Liver (tissue), 8 donors: ENCODE measurements at regions not wholly inside any gene's neighbourhood (a gene's known extent, or its start where the extent isn't known, plus 50 kb on each side); places are given as distances from the start of the nearest gene placed in this dataset.

Source experiments
- DNase-seq: peaks from one replicate; pipeline ENCODE4 v3.0.0-alpha.2; 2017; ENCODE audit warnings: low spot score
- H3K27ac ChIP-seq, 2 donors: one replicate each; pipeline ENCODE4 v1.7.0; 2013; ENCODE audit warnings: inconsistent platforms in 2 of 2, low read length in 2 of 2, control low read depth in 1 of 2, low read depth in 1 of 2, mild to moderate bottlenecking in 1 of 2
- H3K27me3 ChIP-seq, 4 donors: one replicate each; pipeline versions ENCODE4 v1.6.1 to v1.7.0; 2013; ENCODE audit warnings: low read length in 3 of 4, inconsistent platforms in 1 of 4, mild to moderate bottlenecking in 1 of 4, moderate library complexity in 1 of 4; ENCODE audit not compliant: control insufficient read depth in 4 of 4, insufficient read depth in 4 of 4
- H3K36me3 ChIP-seq, 4 donors: one replicate each; pipeline versions ENCODE4 v1.6.1 to v1.7.0; 2013; ENCODE audit warnings: low read length in 3 of 4, mild to moderate bottlenecking in 3 of 4, low read depth in 1 of 4, moderate library complexity in 1 of 4; ENCODE audit not compliant: control insufficient read depth in 4 of 4, insufficient read depth in 3 of 4
- H3K4me1 ChIP-seq, 4 donors: one replicate each; pipeline versions ENCODE4 v1.6.1 to v1.7.0; 2013; ENCODE audit warnings: low read length in 3 of 4, mild to moderate bottlenecking in 3 of 4, moderate library complexity in 1 of 4; ENCODE audit not compliant: control insufficient read depth in 4 of 4, insufficient read depth in 4 of 4
- H3K4me3 ChIP-seq, 3 donors: one replicate each; pipeline versions ENCODE4 v1.6.1 to v1.7.0; 2013; ENCODE audit warnings: low read length in 3 of 3, control low read depth in 1 of 3, low read depth in 1 of 3, mild to moderate bottlenecking in 1 of 3
- H3K9ac ChIP-seq, 2 donors: one replicate each; pipeline ENCODE4 v1.7.0; 2013; ENCODE audit warnings: low read length in 2 of 2, mild to moderate bottlenecking in 2 of 2, moderate library complexity in 2 of 2, control low read depth in 1 of 2, low read depth in 1 of 2
- H3K9me3 ChIP-seq, 4 donors: one replicate each; pipeline versions ENCODE4 v1.6.1 to v1.7.0; 2013; ENCODE audit warnings: low read length in 3 of 4; ENCODE audit not compliant: control insufficient read depth in 4 of 4
- ATF3 ChIP-seq: IDR thresholded peaks from 2 replicates; pipeline ENCODE4 v1.6.1; 2016; ENCODE audit warnings: antibody characterized with exemption
- CTCF ChIP-seq: fragments of 150-350 bp; IDR thresholded peaks from 2 replicates; pipeline ENCODE4 v1.5.1; 2017; ENCODE audit warnings: improper control_type of control experiment, low read depth, low read length; ENCODE audit not compliant: missing input control
- FOXA1 ChIP-seq: IDR thresholded peaks from 2 replicates; pipeline ENCODE4 v1.6.1; 2016; ENCODE audit warnings: antibody characterized with exemption
- GABPA ChIP-seq, 2 donors: IDR thresholded peaks in 1 of 2; conservative IDR thresholded peaks in 1 of 2; 2 replicates each; pipeline ENCODE4 v1.6.1; 2016; ENCODE audit warnings: antibody characterized with exemption in 2 of 2, mild to moderate bottlenecking in 1 of 2, moderate library complexity in 1 of 2
- HNF4A ChIP-seq, 2 donors: conservative IDR thresholded peaks; 2 replicates each; pipeline ENCODE4 v1.6.1; 2016; ENCODE audit warnings: antibody characterized with exemption in 2 of 2, mild to moderate bottlenecking in 2 of 2
- JUND ChIP-seq, 2 donors: IDR thresholded peaks; 2 replicates each; pipeline ENCODE4 v1.6.1; 2016; ENCODE audit warnings: antibody characterized with exemption in 2 of 2
- MAX ChIP-seq: IDR thresholded peaks from 2 replicates; pipeline ENCODE4 v1.6.1; 2016; ENCODE audit warnings: antibody characterized with exemption
- NR2F2 ChIP-seq: IDR thresholded peaks from 2 replicates; pipeline ENCODE4 v1.6.1; 2016; ENCODE audit warnings: antibody characterized with exemption
- RAD21 ChIP-seq, 2 donors: IDR thresholded peaks; 2 replicates each; pipeline ENCODE4 v1.6.1; 2016; ENCODE audit warnings: antibody characterized with exemption in 2 of 2, mild to moderate bottlenecking in 2 of 2
- REST ChIP-seq: IDR thresholded peaks from 2 replicates; pipeline ENCODE4 v1.6.1; 2016; ENCODE audit warnings: antibody characterized with exemption, mild to moderate bottlenecking
- RXRA ChIP-seq, 2 donors: IDR thresholded peaks; 2 replicates each; pipeline ENCODE4 v1.6.1; 2017 to 2018; ENCODE audit warnings: antibody characterized with exemption in 2 of 2, mild to moderate bottlenecking in 1 of 2
- SP1 ChIP-seq: IDR thresholded peaks from 2 replicates; pipeline ENCODE4 v1.6.1; 2018; ENCODE audit warnings: antibody characterized with exemption, mild to moderate bottlenecking
- TAF1 ChIP-seq: conservative IDR thresholded peaks from 2 replicates; pipeline ENCODE4 v1.6.1; 2016; ENCODE audit warnings: antibody characterized with exemption, mild to moderate bottlenecking
- ZBTB33 ChIP-seq: IDR thresholded peaks from 2 replicates; pipeline ENCODE4 v1.6.1; 2016; ENCODE audit warnings: antibody characterized with exemption
- WGBS: extraction: QIAGEN DNeasy Blood & Tissue Kit; methylation state at CpG from one replicate; pipeline ENCODE4 v1.1.7; 2013; 5-methylcytosine and 5-hydroxymethylcytosine counted together
- donor health status: healthy.
- donor health status: healthy.
- donor health status: healthy.
- donor health status: healthy.
- donor health status: healthy.

GRCh38 chr4:189060104-189060503 lies 880.6 kb upstream of the FRG1 start:
- Histone ChIP-seq H3K9me3 (peaks cover 0 to 3% (median 0%) of the 10 kb centered on the region in 4 donors), H3K4me3 (no peak overlapping the region), H3K4me1 (no peaks in the 10 kb centered on the region), H3K9ac (no peak overlapping the region), H3K27ac (no peak overlapping the region), H3K27me3 (no peaks in the 10 kb centered on the region), H3K36me3 (no peaks in the 10 kb centered on the region)
- TF ChIP-seq RXRA (IDR thresholded peaks at IDR 0.05) (no peak), FOXA1 (no peak), NR2F2 (no peak), ZBTB33 (no peak), SP1 (no peak), REST (no peak), RAD21 (IDR thresholded peaks at IDR 0.05) (no peak), GABPA (IDR thresholded peaks at IDR 0.05 in 1 of 2, conservative IDR thresholded peaks at IDR 0.05 in 1 of 2) (no peak), JUND (IDR thresholded peaks at IDR 0.05) (no peak), CTCF (no peak), HNF4A (conservative IDR thresholded peaks at IDR 0.05) (no peak), MAX (no peak), TAF1 (no peak), ATF3 (no peak)
- DNase-seq: no peak
- 51% methylated on average over 1 of the region's 1 CpG for WGBS

- Histone ChIP-seq H3K4me1 (no peaks in the 10 kb centered on the region), H3K36me3 (no peaks in the 10 kb centered on the region), H3K9me3 (peaks cover 0 to 3% (median 0%) of the 10 kb centered on the region in 4 donors), H3K4me3 (no peak overlapping the region), H3K27me3 (peaks cover 0 to 3% (median 0%) of the 10 kb centered on the region in 4 donors), H3K9ac (no peak overlapping the region), H3K27ac (no peak overlapping the region)
- 56% methylated on average over 2 of the region's 2 CpGs for WGBS
- DNase-seq: no peak
- no peak for TF ChIP-seq CTCF
- no peak for TF ChIP-seq ATF3
- TF ChIP-seq REST: no peak
- no peak for TF ChIP-seq RXRA (IDR thresholded peaks at IDR 0.05)
- TF ChIP-seq MAX: no peak
- no peak for TF ChIP-seq JUND (IDR thresholded peaks at IDR 0.05)
- TF ChIP-seq NR2F2: no peak
- TF ChIP-seq HNF4A (conservative IDR thresholded peaks at IDR 0.05): no peak
- no peak for TF ChIP-seq TAF1
Measured at GRCh38 chr4:189062047-189062820, 878.4 kb upstream of the FRG1 start.
